IPS-NIHi7 (cell line): ENCODE measurements at regions not wholly inside any gene's neighbourhood (a gene's known extent, or its start where the extent isn't known, plus 50 kb on each side); places are given as distances from the start of the nearest gene placed in this dataset.
"Not testable (repeated sequence)": the region's sequence is repeated elsewhere in the genome, so short reads cannot be mapped to it uniquely, and the experiment has no call there.

Experiments used
- DNase-seq: peaks from one replicate; pipeline ENCODE4 v3.0.0; 2012; ENCODE audit warnings: mixed read lengths; ENCODE audit errors: extremely low spot score

GRCh38 chr17:27065588-27065987, 228.3 kb upstream of the WSB1 start:
- DNase-seq, result no peak

- no peak for DNase-seq
Measured at GRCh38 chr17:27066315-27066714, 227.6 kb upstream of the WSB1 start.

DNA sequence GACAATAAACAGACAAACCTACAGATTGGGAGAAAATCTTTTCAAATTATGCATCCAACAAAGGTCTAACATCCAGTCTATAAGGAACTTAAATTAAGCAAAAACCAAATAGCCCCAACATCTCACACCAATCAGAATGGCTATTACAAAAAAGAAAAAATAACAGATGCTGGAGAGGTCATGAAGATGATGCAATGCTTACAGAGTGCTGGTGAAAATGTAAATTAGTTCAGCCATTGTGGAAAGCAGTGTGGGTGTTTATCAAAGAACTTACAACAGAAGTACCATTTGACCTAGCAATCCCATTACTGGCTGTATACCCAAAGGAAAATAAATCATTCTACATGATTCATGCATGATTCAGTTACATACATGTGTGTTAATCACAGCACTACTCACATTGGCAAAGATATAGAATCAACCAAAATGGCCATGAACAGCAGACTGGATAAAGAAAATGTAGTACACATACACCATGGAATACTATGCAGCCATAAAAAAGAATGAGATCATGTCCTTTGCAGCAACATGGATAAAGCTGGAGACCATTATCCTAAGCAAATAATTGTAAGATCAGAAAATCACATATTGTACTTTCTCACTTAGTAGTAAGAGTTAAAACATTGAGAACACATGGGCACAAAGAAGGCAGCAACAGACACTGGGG, 223.9 kb upstream of the WSB1 start:
- DNase-seq, result no peak

- DNase-seq, result no peak
Measured at GRCh38 chr17:27070836-27071235, 223.1 kb upstream of the WSB1 start.

- DNase-seq, result no peak
Measured at GRCh38 chr17:27072885-27073284, 221.0 kb upstream of the WSB1 start.

DNA sequence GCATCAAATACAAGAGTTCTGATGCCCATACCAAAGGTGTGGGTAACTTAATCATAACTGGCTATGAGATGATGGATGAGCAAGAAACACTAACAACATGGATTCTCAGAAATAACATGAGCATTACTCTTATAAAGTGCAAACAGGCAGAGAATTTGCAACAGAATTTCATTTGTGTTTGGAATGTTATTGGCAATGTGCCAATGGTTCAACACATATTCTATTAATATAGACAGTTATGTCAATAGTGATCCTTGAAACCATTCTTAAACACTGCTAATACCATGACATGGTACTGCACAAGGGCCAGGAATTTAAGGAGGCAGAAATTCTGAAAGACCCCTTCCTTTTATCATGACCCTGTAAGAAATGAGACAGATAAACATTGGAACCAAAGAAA, 217.1 kb upstream of the WSB1 start:
- DNase-seq, result no peak

DNA sequence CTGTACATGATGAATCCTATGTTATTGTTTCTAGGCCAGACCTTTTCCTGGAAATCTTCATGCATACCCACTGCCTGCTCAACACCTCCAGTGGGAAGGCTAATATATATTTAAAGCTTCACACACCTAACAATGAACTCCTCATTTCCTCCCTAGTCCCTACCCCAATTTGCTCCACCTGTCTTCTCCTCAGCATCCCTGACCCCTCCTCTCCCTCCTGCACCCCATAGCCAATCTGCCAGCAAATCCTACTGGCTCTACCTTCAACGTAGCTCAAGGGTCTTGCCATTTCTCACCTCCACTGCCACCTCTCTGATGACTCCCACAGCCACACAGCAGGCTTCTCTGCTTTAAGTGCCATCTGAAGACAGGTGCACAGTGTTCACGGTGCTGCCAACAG, 215.6 kb upstream of the WSB1 start:
- no peak for DNase-seq

- DNase-seq, result no peak
Measured at GRCh38 chr17:27079660-27080059, 214.3 kb upstream of the WSB1 start.

DNA sequence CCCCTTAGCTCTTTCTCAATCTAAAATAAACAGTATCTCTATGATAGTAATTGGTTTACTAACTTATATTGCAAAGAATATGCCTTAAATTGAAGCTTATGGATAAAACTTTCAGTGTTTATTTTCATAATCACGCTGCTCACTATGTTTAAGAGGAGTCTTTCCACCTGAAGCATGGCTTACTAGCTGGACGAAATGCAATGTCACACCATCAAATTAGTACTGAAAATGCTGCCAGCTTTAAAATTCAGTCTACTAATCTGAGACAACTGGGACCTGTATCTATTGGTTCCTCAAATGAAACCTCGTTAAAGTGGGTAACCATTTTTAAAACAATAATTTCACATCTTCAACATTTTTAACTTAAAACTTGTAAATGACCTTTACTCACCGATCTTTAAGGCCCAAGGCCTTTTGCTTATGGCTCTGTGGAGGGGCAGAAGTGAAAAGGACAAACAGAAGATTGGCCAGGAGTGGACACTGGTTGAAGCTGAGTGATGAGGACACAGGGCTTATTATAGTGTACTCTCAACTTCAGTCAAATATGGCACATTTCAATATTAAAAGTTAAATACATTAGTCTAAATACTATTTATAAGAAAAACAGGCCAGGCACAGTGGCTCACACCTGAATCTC, 212.8 kb upstream of the WSB1 start:
- DNase-seq, result no peak

GRCh38 chr17:27082023-27082774, 211.7 kb upstream of the WSB1 start:
- no peak for DNase-seq

- no peak for DNase-seq
Measured at GRCh38 chr17:27082775-27083154, 211.1 kb upstream of the WSB1 start.

- no peak for DNase-seq
Measured at GRCh38 chr17:27083408-27084185, 210.3 kb upstream of the WSB1 start.

- no peak for DNase-seq
Measured at GRCh38 chr17:27085517-27085916, 208.4 kb upstream of the WSB1 start.

DNA sequence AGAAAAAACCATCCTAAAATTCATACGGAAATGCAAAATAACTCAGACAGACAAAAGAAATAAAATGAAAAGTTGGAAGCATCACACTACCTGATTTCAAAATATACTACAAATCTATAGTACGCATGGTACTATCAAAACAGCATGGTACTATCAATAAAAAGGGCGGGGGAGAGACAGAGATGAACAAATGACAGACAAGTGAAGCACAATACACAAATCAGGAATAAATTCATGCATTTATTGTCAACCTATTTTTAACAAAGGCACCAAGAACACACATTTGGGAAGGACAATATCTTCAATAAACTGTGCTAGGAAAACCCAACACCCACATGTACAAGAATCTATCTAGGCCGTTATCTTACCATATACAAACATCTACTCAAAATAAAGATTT, 207.4 kb upstream of the WSB1 start:
- no peak for DNase-seq

DNA sequence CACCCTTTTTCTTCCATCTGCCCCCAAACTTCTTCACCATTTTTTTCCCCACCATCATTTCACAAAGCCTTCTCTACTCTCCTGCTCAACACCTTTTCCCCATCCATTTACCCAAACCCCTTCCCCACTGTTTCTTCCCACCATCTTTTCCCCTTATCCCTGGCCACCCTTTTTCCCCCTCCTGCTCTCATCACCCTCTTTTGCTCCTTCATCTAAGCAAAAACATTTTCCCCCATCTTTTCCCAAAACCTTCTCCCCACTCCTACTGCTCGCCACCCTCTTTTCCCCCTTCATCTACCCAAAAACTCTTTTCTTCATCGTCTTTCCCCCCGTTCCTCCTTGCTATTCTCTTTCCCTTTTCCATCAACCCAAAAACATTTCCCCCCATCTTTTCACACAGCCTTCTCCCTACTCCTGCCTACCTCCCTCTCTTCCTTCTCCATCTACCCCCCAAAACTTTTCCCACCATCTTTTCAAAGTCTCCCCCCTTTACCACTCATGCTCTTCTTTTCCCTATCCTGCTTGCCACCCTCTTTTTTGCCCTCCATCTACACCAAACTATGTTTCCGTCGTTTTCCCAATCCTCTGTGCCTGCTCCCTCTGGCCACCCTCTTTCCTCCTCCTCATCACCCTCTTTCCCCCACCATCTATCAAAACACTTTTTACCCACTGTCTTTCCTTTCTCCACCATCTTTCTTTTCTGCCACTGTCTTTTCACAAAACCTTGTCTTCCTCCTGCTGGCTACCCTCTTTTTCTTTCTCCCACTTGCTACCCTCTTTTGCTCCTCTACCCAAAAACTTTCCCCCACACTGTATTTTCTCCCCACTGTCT, 205.8 kb upstream of the WSB1 start:
- no peak for DNase-seq

GRCh38 chr17:27088767-27089078, 205.2 kb upstream of the WSB1 start:
- no peak for DNase-seq

DNA sequence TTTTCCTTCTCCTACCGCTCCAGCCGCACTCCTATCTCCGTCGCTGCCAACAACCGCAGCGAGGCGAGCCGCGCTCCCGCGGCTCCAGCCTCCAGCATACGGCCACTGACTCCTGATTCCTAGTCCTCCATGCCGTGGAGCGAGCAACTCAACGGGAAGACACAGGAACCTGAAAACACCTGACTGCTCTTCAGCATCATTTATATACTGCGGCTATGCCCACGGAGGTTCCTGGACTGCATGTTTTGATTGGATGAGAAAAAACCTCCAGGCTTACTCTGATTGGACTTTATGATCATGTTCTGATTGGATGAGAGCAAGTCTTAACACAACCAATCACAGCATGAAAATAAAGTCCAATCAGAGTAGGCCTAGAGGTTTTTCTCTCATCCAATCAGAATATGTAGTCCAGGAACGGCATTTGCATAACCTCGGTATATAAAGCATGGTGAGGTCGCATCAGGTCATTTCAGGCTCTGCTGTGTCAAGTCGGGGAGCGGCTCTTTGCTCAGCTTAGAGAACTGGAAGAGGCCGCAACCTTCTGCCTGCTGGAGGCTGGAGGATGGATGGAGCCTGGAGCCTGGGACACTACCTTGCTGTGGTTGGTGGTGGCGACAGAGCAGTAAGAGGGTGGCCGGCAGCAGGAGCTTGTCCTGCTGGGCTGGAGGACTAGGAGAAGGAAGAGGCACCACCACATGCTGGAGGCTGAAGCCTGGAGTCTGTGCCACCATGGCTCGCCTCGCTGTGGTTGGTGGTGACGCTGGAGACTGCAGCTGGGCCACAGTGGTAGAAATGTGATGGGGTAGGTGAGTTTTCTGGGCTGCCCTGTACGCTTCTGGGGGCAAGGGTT, 204.6 kb upstream of the WSB1 start:
- DNase-seq, result not testable (repeated sequence)

DNA sequence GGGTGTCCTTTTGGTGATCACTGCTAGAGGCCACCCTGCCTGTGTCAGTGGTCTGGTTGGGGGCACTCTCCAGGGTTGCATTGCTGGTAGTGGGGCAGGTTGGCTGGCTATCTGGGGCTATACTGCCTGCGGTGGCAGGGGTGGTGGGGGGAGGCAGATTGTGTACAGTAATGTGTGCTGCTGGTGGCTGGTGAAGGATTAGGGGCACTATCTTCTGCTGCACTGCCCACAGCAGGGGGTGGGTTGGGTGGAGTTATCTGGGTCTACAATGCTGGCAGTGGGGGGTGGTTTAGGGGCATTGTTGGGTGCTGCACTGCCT, 204.0 kb upstream of the WSB1 start:
- no peak for DNase-seq

DNA sequence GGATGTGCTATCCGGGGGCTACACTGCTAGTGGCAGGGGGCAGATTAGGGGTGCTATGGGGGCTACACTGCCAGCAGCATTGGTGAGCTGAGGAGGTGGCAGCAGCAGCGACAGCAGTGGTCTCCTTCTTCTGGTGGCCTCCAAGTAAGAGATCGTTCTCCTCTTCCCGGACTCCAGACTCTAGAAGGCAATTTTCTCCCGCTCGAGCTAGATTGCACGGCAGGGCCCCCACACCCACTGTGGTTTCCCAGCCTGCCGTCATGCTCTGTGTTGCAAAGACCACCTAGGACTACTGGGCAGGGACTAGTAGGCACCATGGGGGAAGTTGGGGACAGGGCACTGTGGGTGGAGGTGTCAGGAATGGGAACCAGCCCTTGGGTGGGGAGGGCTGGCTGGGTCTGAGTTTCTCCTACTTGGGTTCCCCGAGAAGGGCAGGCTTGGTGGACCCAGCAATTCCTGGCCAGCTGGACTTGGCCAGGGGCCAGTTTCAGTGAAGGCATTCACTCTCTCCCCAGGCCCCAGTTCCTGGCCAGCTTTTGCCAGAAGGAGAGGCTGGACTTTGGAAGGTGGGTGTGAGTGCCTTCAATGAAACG, 203.4 kb upstream of the WSB1 start:
- DNase-seq, result not testable (repeated sequence)

DNA sequence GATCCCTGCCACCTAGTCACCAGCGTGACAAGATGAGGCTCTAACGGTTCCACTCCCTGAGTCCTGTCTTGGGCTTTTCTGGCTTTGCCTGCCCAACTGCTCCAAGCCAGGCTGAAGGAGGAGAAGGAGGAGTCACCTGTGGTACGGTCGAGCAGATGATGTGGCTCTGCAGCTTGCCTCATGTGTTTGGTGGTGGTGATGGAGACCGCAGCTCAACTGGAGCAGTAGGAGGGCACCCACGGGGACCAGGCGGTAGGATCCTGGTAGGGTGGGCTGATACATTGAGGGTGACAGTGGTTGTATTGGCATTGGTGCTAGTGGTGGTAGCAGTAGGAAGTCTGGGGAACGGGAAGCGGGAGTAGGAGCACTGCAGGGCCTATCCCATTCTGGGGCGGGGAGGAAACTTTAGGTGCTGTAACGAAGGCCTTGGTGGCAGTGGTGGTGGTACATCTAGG, 202.8 kb upstream of the WSB1 start:
- DNase-seq, result no peak
